H1 (cell line): ENCODE measurements at regions not wholly inside any gene's neighbourhood (a gene's known extent, or its start where the extent isn't known, plus 50 kb on each side); places are given as distances from the start of the nearest gene placed in this dataset.

Experiments used
- NANOG ChIP-seq: IDR thresholded peaks from 2 replicates; pipeline ENCODE4 v1.6.1; 2011; ENCODE audit warnings: low read length, low read depth, mild to moderate bottlenecking, inconsistent platforms; ENCODE audit not compliant: insufficient read depth, poor library complexity, severe bottlenecking

DNA sequence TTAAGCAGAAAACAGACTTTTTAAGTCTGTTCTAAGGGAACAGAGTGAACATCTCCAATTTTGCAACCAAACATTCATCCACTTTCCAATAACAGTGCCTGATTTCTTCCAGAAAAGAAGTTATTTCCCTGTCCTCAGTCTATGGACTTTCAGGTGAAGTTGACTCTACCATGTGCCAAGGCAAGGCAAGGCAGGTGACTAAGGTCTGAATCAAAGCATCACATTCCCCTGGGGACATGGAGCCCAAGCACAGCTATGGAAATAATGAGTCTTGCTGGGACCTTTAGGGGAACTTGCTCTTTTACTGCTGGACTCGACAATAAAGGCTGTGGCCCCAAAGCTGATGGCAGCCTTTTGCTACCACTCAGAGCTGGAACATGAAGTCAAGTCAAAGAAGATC lies 182.2 kb downstream of the FGFR2 start (continued):
- no peak for TF ChIP-seq NANOG
